Tibial artery (tissue), 4 donors: ENCODE measurements at regions not wholly inside any gene's neighbourhood (a gene's known extent, or its start where the extent isn't known, plus 50 kb on each side); places are given as distances from the start of the nearest gene placed in this dataset.

Experiments
- DNase-seq, 2 donors: peaks; one replicate each; pipeline ENCODE4 v3.0.0-alpha.2; 2019
- H3K27ac ChIP-seq, 2 donors: fragments of 200-600 bp; sonication (generic) in 1 of 2; 1 replicate in 1 of 2; 2 replicates in 1 of 2; pipeline ENCODE4 v1.5.1; 2018 to 2019; ENCODE audit warnings: mild to moderate bottlenecking in 1 of 2
- H3K27me3 ChIP-seq, 2 donors: fragments of 200-600 bp; sonication (generic) in 1 of 2; one replicate each; pipeline versions ENCODE4 v1.5.1 to v1.6.0; 2016 to 2019
- H3K36me3 ChIP-seq, 3 donors: fragments of 200-600 bp; sonication (generic) in 2 of 3; one replicate each; pipeline ENCODE4 v1.5.1; 2016 to 2019; ENCODE audit warnings: mild to moderate bottlenecking in 2 of 3
- H3K4me1 ChIP-seq, 4 donors: fragments of 200-600 bp; sonication (generic) in 2 of 4; 1 replicate in 3 of 4; 2 replicates in 1 of 4; pipeline ENCODE4 v1.5.1; 2016 to 2019
- H3K4me3 ChIP-seq, 2 donors: fragments of 200-600 bp; sonication (generic) in 1 of 2; 1 replicate in 1 of 2; 2 replicates in 1 of 2; pipeline ENCODE4 v1.5.1; 2018 to 2019; ENCODE audit warnings: mild to moderate bottlenecking in 2 of 2
- H3K9me3 ChIP-seq, 3 donors: fragments of 200-600 bp; sonication (generic) in 1 of 3; one replicate each; pipeline ENCODE4 v1.5.1; 2016 to 2019
- intact Hi-C: fragments of 100-400 bp; cut with DNase I; formaldehyde crosslinking; loops from one replicate; pipeline ENCODE4 v1.15.0; 2023; ENCODE audit warnings: low total_unique reads
- TF ChIP-seq, protein P1 (sequence below), 2 experiments: fragments of 200-600 bp in 1 of 2; fragments of 450-650 bp in 1 of 2; IDR thresholded peaks; one replicate each; pipeline ENCODE4 v1.5.1; 2017 to 2019; ENCODE audit warnings: antibody characterized with exemption in 2 of 2, mild to moderate bottlenecking in 1 of 2, moderate library complexity in 1 of 2

DNA sequence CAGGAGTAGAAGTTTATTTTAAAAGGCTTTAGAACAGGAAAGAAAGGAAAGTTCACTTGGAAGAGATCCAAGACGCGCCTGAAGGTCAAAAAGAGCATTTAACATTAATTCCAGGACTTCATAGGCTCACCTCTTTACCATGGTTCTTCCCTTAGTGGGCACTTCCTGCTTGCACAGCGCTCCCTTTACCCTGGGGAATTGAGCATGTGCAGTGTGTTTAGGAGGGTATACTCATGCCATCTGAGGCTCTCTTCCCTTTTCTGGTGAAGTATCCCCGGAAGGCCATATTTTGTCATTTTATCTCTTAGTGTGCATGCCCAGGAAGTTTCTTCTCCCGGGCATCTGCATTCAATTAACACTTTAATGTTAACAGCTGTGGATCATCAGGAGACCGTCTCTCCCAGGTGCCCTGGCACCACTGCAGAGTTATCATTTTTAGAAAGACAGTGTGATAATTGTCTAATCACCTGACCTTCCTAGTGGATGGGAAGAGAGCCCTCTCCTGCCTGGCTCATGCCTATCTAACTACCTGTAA is 66.1 kb upstream of the ABCC4 start:
- Histone ChIP-seq H3K9me3 (peaks cover 0 to 9% (median 0%) of the 10 kb centered on the region in 3 donors), H3K27me3 (peaks cover 0 to 4% of the 10 kb centered on the region in 2 donors), H3K36me3 (no peaks in the 10 kb centered on the region), H3K27ac (no peak overlapping the region), H3K4me1 (no peaks in the 10 kb centered on the region), H3K4me3 (no peak overlapping the region)
- TF ChIP-seq, protein P1, sequence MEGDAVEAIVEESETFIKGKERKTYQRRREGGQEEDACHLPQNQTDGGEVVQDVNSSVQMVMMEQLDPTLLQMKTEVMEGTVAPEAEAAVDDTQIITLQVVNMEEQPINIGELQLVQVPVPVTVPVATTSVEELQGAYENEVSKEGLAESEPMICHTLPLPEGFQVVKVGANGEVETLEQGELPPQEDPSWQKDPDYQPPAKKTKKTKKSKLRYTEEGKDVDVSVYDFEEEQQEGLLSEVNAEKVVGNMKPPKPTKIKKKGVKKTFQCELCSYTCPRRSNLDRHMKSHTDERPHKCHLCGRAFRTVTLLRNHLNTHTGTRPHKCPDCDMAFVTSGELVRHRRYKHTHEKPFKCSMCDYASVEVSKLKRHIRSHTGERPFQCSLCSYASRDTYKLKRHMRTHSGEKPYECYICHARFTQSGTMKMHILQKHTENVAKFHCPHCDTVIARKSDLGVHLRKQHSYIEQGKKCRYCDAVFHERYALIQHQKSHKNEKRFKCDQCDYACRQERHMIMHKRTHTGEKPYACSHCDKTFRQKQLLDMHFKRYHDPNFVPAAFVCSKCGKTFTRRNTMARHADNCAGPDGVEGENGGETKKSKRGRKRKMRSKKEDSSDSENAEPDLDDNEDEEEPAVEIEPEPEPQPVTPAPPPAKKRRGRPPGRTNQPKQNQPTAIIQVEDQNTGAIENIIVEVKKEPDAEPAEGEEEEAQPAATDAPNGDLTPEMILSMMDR (IDR thresholded peaks at IDR 0.05): no peak
- no peak for DNase-seq
- intact Hi-C loops: no loop called here

DNA sequence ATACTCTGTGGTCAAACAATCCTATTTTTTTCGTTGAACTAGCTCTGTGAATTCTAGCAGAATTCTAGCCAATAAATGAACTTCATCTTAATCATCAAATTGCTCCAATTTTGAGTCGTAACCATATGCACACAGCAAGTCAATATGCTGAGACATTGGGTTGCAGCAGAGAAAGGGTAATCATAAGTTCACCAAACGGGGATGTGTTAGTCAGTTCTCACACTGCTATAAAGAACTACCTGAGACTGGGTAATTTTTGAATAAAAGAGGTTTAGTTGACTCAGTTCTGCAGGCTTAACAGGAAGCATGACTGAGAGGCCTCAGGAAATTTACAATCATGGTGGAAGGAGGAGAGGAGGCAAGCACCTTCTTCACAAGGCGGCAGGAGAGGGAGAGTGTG is 67.7 kb upstream of the ABCC4 start:
- TF ChIP-seq, protein P1 (IDR thresholded peaks at IDR 0.05): no peak
- Histone ChIP-seq H3K27me3 (peaks cover 0 to 4% of the 10 kb centered on the region in 2 donors), H3K27ac (no peak overlapping the region), H3K4me3 (no peak overlapping the region), H3K36me3 (no peaks in the 10 kb centered on the region), H3K9me3 (no peaks in the 10 kb centered on the region), H3K4me1 (no peaks in the 10 kb centered on the region)
- DNase-seq: no peak
- intact Hi-C loops: no loop called here

DNA sequence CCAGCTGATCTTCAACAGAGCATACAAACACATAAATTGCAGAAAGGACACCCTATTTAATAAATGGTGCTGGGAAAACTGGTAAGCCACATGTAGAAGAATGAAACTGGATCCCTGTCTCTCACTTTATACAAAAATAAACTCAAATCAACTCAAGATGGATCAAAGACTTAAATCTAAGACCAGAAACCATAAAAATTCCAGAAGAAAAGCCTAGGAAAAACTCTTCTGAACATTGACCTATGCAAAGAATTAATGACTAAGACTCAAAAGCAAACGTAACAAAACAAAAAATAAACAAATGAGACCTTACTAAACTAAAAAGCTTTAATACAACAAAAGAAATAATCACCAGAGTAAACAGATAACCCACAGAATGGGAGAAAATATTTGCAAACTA is 74.5 kb upstream of the ABCC4 start:
- Histone ChIP-seq H3K27ac (no peak overlapping the region), H3K4me3 (no peak overlapping the region), H3K4me1 (peaks cover 0 to 5% (median 0%) of the 10 kb centered on the region in 4 donors), H3K27me3 (no peaks in the 10 kb centered on the region), H3K9me3 (no peaks in the 10 kb centered on the region), H3K36me3 (no peaks in the 10 kb centered on the region)
- intact Hi-C loops: no loop called here
- TF ChIP-seq, protein P1 (IDR thresholded peaks at IDR 0.05): no peak
- no peak for DNase-seq

DNA sequence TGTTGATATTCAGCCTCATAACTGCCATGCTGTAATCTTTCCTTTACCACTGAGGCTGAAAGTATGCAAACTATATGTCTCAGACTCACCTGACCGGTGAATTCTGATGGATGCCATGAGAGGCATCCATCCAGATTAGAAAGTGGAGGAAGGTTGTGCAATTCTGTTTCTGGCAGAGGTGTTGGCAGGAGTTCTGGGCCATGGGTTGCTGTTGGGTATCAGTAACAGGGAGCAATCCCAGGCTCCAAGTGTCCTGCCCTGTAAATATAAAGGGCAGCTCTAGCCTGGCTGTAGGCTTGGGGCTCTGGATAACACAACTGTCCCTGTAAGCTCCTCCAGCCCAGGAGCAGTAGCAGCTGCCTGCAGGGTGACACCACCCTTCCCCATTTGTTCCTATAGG is 77.4 kb upstream of the ABCC4 start:
- no peak overlapping the region for H3K27ac ChIP-seq
- no peaks in the 10 kb centered on the region for H3K36me3 ChIP-seq
- TF ChIP-seq, protein P1 (IDR thresholded peaks at IDR 0.05): no peak
- H3K4me1 ChIP-seq: peaks cover 0 to 9% (median 0%) of the 10 kb centered on the region in 4 donors
- no peak overlapping the region for H3K4me3 ChIP-seq
- no peaks in the 10 kb centered on the region for H3K9me3 ChIP-seq
- H3K27me3 ChIP-seq: no peaks in the 10 kb centered on the region
- no peak for DNase-seq
- intact Hi-C loops: no loop called here

DNA sequence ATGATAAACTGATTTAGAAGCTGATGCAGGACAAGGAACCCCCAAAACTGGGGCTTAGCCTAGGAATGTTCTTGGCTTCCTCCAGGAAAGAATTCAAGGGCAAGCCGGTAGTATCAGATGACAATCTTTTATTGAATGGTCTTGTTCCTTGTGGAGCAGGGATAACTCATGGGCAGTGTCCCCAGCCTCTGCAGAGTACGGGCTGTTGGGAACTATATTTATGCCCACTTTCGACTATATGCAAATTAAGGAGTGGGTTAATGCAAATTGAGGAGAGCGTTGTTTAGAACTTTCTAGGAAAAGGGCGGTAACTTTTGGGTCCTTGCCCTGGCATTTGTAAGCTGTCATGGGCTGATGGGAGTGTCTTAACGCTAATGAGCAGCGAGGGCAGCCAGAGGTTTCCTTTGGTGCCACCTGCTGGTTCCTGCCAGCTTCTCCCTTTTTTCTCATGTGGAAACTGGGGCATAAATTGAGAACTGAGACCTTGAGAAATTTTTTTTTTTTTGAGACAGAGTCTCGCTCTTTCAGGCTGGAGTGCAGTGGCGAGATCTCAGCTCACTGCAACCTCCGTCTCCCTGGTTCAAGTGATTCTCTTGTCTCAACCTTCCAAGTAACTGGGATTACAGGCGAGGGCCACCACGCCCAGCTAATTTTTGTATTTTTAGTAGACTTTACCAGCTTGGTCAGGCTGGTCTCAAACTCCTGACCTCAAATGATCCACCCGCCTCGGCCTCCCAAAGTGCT is 79.4 kb upstream of the ABCC4 start:
- Histone ChIP-seq H3K4me1 (peaks cover 0 to 9% (median 0%) of the 10 kb centered on the region in 4 donors), H3K4me3 (no peak overlapping the region), H3K27ac (no peak overlapping the region), H3K36me3 (no peaks in the 10 kb centered on the region), H3K9me3 (no peaks in the 10 kb centered on the region), H3K27me3 (peaks cover 0 to 3% of the 10 kb centered on the region in 2 donors)
- peak; percentile 58 to 76 for DNase-seq
- intact Hi-C loops: loop anchor here (5.0 kb wide), 1 partner anchor 188 kb away; no protein-coding TSS in a partner anchor
- TF ChIP-seq, protein P1 (IDR thresholded peaks at IDR 0.05): peak; percentile 62 to 67
